Skin epidermis (tissue), 12 donors: ENCODE measurements at regions not wholly inside any gene's neighbourhood (a gene's known extent, or its start where the extent isn't known, plus 50 kb on each side); places are given as distances from the start of the nearest gene placed in this dataset.
"Not testable (repeated sequence)": the region's sequence is repeated elsewhere in the genome, so short reads cannot be mapped to it uniquely, and the experiment has no call there.

Experiments used
- H3K27ac ChIP-seq, 21 experiments: fragments of 200-600 bp; sonication (generic) in 11 of 21; one replicate each; pipeline ENCODE4 v1.5.0; 2020; ENCODE audit warnings: mild to moderate bottlenecking in 3 of 21, inconsistent platforms in 2 of 21, moderate library complexity in 2 of 21
- H3K4me3 ChIP-seq, 7 experiments: fragments of 200-600 bp; sonication (generic) in 2 of 7; one replicate each; pipeline ENCODE4 v1.5.0; 2020; ENCODE audit warnings: inconsistent platforms in 2 of 7, mild to moderate bottlenecking in 2 of 7, moderate library complexity in 1 of 7

DNA sequence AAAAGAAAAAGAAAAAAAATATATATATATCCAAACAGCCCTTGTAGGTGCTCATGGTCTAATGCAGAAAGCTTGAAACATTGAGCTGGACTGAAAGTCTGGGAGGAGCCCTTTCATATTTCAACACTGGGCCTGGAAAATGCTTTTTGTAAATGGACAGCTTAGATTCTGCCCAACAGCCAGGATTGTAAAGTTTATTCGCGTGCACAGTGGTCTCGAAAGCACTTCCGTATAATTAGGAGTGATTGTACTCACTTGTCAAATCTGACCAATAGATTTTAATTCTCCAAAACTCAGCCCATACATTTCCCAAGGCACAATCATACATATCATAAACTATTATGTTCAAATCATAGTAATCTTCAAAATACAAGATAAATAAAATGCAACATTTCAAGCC lies 260.1 kb downstream of the COL4A1 start:
- Histone ChIP-seq H3K27ac (no peak overlapping the region), H3K4me3 (no peak overlapping the region)

DNA sequence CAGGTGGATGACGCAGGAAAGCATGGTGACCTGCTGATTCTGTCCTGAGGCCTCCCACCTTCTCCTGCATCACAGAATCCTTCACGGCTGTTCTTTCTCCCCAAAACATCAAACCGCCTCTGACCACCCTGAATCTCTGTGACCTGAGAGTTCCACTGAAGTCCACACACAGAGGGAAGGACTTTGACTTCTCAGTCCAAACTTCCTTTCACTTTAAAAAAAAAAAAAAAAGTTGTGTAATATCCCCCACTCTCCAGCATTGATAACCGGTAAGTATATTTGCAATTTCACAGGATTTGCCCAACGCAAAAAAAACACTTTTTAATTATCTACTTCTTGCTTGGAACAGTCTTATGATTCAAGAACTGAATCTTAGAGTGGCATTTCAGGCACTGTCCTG lies 259.5 kb upstream of the IRS2 start:
- H3K4me3 ChIP-seq: no peak overlapping the region
- H3K27ac ChIP-seq: no peak overlapping the region

DNA sequence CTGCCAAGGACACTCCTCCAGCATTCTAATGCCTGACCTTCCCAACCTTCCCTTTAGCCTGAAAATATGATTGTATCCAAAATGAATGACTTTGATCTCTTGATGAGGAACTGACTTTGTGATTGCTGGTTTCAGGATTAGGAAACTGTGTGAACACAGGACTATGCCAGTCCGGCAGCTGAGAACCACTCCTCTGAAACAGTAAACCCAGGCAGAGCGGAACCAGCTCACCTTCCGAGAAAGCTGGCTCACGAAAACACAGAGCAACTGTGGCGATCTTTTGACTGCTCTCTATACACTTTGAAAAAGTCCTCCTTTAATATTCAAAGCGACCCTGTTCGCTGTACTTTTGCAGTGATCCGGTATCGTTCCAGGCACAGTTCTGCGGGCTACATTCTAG lies 258.8 kb upstream of the IRS2 start:
- Histone ChIP-seq H3K4me3 (no peak overlapping the region), H3K27ac (no peak overlapping the region)

DNA sequence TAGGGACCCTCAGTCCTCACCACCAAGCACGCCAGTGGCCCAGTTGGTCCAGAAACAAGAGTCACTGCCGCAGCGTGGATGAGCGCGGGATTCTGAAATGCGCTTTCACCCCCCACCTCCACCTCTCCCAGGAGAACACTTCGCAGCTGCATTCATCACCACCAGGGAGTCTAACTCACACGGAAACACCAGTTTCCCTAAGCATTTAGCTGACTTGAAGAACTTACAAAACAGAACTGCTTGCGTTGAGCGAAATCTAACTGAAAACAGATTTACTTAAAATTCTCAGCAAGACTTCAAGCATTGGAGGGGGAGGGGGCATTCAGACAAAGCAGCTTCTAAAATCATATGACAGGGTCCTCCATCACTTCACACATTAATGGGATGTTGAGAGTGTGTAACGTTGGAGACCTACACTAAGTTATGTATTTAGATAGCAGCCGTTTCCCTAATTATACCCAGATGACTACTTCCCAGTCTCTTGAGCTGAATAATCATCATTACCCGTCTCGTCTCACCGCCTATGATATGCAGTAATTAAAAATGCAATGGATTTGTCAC lies 258.2 kb upstream of the IRS2 start:
- Histone ChIP-seq H3K27ac (no peak overlapping the region), H3K4me3 (no peak overlapping the region)

DNA sequence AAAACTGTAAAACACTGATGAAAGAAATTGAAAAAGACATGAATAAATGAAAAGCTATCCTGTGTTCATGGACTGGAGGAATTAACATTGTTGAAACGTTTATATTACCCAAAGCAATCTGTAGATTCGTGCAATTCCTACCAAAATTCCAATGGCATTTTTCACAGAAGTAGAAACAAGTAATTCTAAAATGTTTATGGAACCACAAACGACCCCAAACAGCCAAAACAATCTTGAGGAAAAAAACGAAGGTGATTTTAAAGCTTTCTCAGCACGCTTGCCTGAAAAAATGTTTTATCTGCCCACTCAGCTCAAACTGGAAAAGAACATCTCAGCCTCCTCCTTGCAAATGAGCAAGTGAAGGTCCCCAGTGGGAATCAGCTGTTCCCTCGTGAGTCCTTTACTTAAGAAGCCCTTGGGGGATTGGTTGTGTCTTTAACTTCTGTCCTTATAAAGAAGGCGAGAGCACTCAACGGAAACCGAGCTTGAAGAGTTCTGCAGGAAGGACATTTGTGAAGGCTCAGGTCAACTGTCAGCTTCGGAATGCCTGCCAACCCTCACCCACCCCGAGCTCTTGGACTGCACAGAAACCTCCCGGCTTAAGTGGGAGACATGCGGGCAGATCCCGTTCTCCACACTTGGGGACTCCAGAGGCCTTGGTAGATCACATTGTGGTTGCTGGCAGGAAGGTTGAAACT lies 256.0 kb upstream of the IRS2 start:
- Histone ChIP-seq H3K27ac (no peak overlapping the region), H3K4me3 (no peak overlapping the region)

DNA sequence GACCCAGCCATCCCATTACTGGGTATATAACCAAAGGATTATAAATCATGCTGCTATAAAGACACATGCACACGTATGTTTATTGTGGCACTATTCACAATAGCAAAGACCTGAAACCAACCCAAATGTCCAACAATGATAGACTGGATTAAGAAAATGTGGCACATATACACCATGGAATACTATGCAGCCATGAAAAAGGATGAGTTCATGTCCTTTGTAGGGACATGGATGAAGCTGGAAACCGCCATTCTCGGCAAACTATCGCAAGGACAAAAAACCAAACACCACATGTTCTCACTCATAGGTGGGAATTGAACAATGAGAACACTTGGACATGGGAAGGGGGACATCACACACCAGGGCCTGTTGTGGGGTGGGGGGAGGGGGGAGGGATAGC lies 255.3 kb upstream of the IRS2 start:
- not testable (repeated sequence) for H3K27ac ChIP-seq, H3K4me3 ChIP-seq

DNA sequence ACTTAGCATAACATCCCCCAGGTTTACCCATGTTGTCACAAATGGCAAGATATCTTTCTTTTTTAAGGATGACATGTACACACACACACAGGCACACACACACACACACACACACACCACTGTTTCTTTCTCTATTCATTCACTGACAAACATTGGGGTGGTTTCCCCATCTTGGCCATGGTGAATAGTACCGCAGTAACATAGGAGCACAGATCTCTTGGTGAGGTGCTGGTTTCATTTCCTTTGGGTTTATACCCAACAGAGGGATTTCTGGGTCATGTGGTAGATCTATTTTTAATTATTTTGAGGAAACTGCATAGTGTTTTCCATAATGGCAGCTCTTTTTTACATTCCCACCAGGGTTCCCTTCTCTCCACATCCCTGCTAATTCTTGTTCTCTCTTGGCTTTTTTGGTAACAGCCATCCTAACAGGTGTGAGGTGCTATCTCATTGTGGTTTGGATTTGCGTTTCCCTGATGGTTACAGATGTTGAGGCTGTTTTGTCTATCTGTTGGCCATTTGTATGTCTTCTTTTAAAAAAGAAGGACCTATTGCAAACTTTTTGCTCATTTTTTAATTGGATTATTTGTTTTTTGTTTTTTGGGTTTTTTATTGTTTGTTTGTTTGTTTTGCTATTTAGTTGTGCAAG lies 251.7 kb upstream of the IRS2 start:
- H3K27ac ChIP-seq: no peak overlapping the region

DNA sequence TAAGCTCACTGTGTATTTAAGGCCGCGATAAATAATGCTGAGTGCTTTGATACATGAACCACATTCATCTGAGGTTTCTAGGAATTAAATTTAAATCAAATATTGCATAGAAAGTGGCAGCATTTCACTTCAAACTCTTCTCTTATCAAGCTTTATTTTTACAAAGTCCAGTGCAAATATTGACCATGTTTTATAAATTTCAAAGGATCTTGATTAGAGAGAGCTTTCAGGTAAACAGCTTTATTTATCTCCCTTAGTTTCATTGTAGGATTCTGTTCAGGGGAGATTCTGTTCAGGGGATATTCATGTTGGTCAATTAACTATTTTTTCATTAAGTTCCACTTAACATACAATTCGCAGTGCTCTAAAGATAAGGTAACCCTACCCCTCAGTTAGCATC lies 249.7 kb upstream of the IRS2 start:
- H3K27ac ChIP-seq: no peak overlapping the region
- H3K4me3 ChIP-seq: no peak overlapping the region

More for the DNA sequence above, 251.7 kb upstream of the IRS2 start:
- H3K4me3 ChIP-seq: no peak overlapping the region

DNA sequence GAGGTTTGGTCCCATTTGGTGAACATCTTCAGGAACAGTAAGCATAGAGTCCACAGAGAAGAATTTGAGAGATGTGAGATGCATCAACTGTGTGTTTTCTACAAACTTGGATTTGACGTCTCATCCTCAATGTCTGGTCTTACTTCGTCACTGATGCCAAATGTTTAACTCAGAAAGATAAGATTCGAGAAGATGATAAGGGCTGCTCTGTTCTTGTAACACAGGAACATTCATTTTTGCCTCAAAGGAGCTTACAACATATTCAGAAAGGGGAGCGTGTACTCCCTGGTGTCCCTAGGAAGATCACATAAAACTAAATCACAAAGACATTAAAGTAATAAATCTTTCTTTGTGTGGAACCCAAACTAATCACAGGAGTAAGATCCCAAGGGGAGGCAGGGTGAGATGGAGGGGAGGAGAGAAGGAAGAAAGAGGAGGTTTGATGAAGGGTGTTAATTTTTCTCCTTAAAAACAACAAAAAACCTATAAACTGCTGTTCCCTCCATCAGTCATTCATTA lies 247.7 kb upstream of the IRS2 start:
- Histone ChIP-seq H3K4me3 (no peak overlapping the region), H3K27ac (no peak overlapping the region)

DNA sequence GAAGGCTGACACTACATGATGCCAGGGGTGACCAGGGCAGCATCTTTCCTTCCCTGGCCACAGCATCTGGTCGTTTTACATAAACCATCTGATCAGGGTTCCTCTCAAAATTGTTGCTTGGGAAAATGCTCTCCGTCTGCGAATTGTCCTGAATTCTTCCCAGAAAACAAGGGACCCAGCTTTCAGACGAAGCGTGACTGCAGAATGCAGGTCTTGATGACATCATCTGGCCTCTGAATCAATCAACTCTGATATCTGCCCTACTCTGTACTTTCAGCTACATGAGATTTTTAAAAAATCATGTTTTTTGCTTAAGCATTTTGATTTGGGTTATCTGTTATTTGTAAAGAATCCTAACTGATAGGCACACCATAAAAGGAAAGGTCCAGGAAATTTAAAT lies 246.6 kb upstream of the IRS2 start:
- Histone ChIP-seq H3K27ac (no peak overlapping the region), H3K4me3 (no peak overlapping the region)

DNA sequence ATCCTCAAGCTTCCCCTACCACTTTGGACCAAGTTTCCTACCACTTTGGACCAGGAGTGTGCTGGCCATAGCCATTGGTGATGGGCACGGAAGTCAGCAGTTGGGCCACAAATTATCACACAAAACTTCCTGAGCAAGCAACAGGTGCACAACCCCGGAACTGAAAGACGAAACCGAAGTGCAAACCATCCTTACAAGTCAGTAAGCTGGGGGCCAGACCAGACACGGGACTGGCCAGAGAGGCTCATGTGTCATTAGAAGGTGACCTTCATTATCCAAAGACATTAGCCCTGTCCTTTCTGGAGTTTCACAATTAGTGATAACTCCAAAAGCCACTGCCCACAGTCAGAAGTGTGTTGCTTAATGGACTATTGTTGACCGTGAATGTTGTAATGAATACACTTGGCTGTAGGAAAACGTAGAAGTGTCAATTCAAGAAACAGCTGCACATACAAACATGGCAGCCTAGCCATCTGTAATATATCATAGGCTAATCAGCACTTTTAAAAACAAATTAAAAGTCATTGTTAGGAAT lies 244.1 kb upstream of the IRS2 start:
- H3K27ac ChIP-seq: no peak overlapping the region
- no peak overlapping the region for H3K4me3 ChIP-seq

DNA sequence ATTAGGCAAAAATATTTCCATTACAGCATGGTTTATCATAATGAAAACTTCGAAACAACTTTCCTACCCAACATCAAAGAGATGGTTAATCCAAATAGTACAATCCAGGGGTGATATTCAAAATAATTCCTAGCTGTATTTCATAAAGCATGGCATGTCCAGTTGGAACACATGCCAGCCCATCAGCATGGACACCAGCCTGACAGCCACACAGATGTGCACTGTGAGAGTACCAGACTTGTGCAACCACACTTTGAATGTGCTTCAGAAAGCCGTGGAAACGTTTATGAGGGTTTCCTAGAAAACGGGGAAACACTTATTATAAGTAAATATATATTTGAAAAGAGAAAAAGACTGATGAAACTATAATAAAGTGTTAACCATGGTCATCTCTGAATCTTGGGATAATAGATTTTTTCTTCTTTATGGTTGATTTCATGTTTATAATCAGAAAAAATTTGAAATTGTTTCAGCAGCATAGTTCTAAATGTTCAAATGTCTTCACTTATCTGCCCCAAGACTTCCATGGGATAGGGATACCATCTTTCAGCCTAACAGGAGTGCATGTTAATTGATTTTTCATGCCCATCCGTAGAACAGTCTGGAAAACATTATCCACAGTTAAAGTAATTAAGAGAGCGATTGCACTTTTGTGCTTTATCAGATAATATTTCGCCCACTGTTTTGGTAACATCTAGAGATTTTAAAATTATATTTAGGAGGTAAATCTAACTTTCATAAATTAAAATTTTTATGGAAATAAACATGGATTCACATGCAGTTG lies 242.6 kb upstream of the IRS2 start:
- H3K27ac ChIP-seq: no peak overlapping the region
- H3K4me3 ChIP-seq: no peak overlapping the region

DNA sequence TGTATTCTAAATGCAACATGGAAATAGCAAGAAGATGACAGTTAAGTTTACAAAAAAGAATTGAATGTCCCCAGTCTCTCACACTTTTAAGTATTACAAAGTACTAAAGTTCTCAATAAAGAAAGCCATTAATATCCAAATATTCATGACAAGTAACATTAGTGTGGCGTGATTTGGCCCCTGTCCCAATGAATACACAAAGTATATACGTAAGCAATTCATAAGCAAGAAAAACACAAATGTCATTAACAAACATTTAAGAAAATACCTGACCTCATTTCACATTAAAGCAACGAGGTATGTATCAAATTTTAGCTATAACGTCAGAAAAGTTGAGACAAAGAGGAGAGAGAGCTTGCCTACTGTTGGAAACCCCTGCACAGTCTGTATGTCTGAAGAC lies 241.9 kb upstream of the IRS2 start:
- Histone ChIP-seq H3K4me3 (no peak overlapping the region), H3K27ac (no peak overlapping the region)

DNA sequence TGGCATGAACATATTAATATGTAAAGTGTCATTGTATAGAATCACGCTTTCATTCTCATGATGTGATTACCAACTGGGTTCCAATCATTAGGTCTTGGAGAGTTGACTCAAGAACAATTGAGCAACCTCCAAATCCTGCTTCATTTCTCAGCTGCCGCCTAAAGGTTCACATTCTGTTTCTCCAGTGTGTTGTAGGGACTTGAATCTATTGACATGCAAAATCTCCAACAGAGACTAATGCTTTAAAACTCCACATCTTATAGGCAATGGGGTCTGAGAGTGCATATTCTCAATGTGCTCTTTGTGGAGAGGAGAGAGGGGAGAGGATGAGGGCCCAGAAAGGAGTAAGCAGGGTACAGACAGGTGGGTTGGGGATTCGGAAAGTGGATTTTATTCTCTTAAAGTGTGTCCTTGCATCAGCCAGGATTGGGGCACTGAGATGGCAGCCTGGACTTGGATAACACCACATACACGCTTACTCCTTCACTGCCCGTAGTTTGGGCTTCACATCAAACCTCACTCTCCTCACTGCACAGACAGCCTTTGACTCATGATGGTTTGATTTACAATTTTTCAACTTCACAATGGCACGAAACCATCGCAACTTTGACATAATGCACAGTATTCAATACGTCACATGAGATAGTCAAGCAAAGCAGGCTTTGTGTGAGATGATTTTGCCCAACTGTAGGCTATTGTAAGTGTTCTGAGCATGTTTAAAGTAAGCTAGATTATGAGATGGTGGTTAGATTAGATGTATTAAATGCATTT lies 241.3 kb upstream of the IRS2 start:
- no peak overlapping the region for H3K4me3 ChIP-seq
- no peak overlapping the region for H3K27ac ChIP-seq

DNA sequence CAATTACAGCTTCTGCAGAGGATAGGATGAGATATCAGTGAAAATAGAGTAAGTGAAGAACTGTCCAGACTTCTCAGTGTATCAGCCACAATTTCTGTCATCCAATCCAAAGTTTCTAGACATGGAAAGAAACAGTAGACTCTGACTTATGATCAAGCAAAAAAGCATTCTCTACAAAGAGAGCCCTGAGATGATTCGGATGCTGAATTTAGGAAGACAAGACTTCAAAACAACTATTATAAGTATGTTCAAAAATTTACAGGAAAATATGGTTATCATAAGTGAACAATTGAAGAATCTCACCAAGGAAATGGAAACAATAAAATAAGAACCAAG lies 238.2 kb upstream of the IRS2 start:
- Histone ChIP-seq H3K4me3 (no peak overlapping the region), H3K27ac (no peak overlapping the region)

DNA sequence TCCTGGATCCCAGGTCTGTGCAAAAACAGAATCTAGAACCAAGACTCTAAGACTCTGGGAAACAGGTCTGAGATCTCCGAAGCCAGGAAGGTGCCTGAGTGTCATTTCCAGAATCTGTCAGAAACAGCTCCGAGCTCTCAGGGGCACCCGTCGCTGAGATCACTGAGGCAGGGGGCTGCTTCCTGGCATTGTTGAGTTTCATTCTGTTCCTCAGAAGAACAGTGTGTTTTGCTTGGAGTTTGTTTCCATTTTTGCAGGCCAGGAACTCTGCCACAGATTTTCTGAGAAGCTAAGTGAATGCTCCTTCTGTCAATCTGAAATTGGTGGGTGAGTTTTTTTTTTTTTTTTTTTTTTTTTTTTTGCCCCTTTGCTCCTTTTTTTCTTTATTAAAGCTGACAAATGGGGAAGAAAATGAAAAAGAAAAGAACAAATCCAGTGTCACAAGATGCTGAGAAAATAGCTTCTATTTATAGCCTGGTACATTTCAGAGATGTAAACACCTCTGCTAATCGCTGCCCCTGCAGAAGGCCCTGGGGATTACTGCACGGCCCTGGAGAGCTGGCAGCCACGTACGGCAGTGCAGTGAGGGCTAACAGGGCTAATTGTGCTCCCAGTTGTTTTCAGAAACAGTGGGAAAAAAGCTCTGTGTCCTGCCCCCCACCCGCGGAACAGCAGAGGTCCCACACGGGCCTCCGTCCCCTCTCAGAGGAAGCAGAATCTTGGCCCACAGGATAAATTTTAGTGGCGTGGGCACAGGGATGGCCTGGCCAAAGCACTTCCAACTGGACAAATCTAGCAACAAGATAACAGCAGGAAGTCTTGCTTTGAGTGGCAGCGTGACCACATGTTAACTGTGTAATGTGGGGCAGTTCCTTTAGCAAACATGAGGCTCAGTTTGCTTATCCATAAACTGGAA lies 237.6 kb upstream of the IRS2 start:
- Histone ChIP-seq H3K4me3 (no peak overlapping the region), H3K27ac (no peak overlapping the region)

DNA sequence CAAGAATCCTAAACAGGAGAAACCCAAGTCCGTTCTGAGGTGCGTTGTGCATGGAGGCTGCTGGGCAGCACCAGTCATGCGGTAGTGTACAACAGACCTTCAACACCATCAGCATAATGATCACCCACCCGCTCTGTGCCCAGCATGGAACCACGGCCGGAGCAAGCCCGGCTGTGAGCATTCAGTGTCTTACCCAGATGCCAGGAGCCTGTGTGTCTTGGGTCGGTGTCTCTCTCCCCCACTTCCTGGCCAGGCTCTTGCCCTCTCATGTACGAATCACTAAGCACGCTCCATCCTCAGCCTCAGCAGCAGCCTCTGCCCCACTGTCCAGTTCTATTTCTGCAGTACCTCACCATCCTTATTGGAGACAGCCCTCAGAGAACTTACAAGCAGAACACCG lies 231.6 kb upstream of the IRS2 start:
- no peak overlapping the region for H3K4me3 ChIP-seq
- H3K27ac ChIP-seq: no peak overlapping the region

DNA sequence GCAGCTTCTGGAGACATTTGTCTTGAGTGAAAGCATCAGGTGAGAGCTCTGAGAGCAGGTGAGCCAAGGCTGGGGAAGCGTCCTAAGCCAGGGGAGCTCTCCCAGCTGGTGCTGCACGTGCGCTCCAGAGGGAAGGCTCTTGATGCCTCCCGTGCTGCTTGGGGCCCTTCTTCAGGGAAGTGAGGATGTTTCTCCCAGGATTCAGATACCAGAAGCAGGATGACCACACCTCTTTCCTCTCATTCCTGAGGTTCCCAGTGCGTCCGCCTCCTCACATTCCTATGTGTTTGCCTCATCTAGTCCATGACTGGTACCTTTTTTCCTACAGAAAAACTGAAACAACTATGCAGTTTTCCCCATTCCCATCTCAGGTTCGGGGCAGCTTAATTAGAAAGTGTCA lies 231.0 kb upstream of the IRS2 start:
- Histone ChIP-seq H3K4me3 (no peak overlapping the region), H3K27ac (no peak overlapping the region)

DNA sequence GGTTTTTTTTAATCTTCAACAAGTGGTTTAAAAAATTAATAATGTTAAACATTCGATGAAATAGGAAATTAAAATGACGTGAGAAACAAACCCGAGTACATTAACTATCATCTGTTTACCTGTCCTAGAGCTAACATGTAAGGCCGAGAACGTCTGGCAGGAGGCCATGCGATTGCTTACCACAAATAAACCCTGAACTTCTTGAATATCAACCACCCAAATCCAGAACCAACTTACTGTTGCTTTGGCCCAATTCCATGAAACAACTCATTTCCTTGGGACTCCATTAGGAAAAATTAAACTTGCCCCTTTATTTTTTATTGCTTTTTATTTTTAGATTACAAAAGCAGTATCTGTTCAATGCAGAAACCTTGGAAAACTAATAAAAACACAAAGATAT lies 228.9 kb upstream of the IRS2 start:
- H3K4me3 ChIP-seq: no peak overlapping the region
- H3K27ac ChIP-seq: no peak overlapping the region
